ENCODE measurements at regions not wholly inside any gene's neighbourhood (a gene's known extent, or its start where the extent isn't known, plus 50 kb on each side); places are given as distances from the start of the nearest gene placed in this dataset.

GRCh38 chr4:165684177-165684805 is 188.7 kb upstream of the TLL1 start:
- ChIA-PET CTCF (no interaction called here), POLR2A (no interaction called here)
- TF ChIP-seq ZNF214 (tag by site-specific recombination; IDR thresholded peaks at IDR 0.05; ENCODE audit: borderline replicate concordance) (no peak), ELK4 (IDR thresholded peaks at IDR 0.05; ENCODE audit: borderline replicate concordance, low read depth, low read length) (no peak), PATZ1 (tag by site-specific recombination; IDR thresholded peaks at IDR 0.05) (no peak), ZNF548 (tag by site-specific recombination; IDR thresholded peaks at IDR 0.05) (no peak), ZNF138 (tag by site-specific recombination; IDR thresholded peaks at IDR 0.05; ENCODE audit: borderline replicate concordance) (no peak)
- Histone ChIP-seq H3K4me3 (ENCODE audit: low read depth, low read length) (no peak overlapping the region), H3K27ac (ENCODE audit: extremely low read depth, low read depth, low read length) (no peak overlapping the region), H3K9me3 (ENCODE audit: control insufficient read depth, insufficient read depth, low read depth, low read length) (no peaks in the 10 kb centered on the region), H3K36me3 (ENCODE audit: control insufficient read depth in 2 of 2, insufficient read depth in 1 of 2, low read length in 2 of 2) (no peaks in the 10 kb centered on the region), H3K4me1 (ENCODE audit: control insufficient read depth, insufficient read depth, low read length) (no peaks in the 10 kb centered on the region)

GRCh38 chr4:165686756-165687155 is 186.3 kb upstream of the TLL1 start:
- Histone ChIP-seq H3K9me3 (ENCODE audit: control insufficient read depth, insufficient read depth, low read depth, low read length) (no peaks in the 10 kb centered on the region), H3K4me3 (ENCODE audit: low read depth, low read length) (no peak overlapping the region), H3K4me1 (ENCODE audit: control insufficient read depth, insufficient read depth, low read length) (no peaks in the 10 kb centered on the region), H3K27ac (ENCODE audit: extremely low read depth, low read depth, low read length) (no peak overlapping the region), H3K36me3 (ENCODE audit: control insufficient read depth in 2 of 2, insufficient read depth in 1 of 2, low read length in 2 of 2) (no peaks in the 10 kb centered on the region)
- POLR2A ChIA-PET = no interaction called here
- TF ChIP-seq ZNF560 (tag by site-specific recombination; IDR thresholded peaks at IDR 0.05; ENCODE audit: borderline replicate concordance) (no peak), GLI2 (tag by site-specific recombination; IDR thresholded peaks at IDR 0.05; ENCODE audit: borderline replicate concordance, low read depth) (no peak), ZNF518A (tag by site-specific recombination; conservative IDR thresholded peaks at IDR 0.05; ENCODE audit: low read depth) (no peak), ZNF510 (tag by site-specific recombination; IDR thresholded peaks at IDR 0.05; ENCODE audit: insufficient replicate concordance) (no peak), ZFHX2 (tag by site-specific recombination; conservative IDR thresholded peaks at IDR 0.05) (no peak), ZNF121 (tag by site-specific recombination; IDR thresholded peaks at IDR 0.05) (no peak), HOXA7 (CRISPR knock-in tag; IDR thresholded peaks at IDR 0.05; ENCODE audit: borderline replicate concordance) (no peak), ZNF785 (tag by site-specific recombination; IDR thresholded peaks at IDR 0.05) (no peak), ZNF701 (tag by site-specific recombination; IDR thresholded peaks at IDR 0.05) (no peak), KLF9 (tag by site-specific recombination; IDR thresholded peaks at IDR 0.05; ENCODE audit: low read depth) (no peak), ELK4 (IDR thresholded peaks at IDR 0.05; ENCODE audit: borderline replicate concordance, low read depth, low read length) (no peak), ZNF202 (tag by site-specific recombination; IDR thresholded peaks at IDR 0.05; ENCODE audit: borderline replicate concordance) (no peak), ZNF404 (tag by site-specific recombination; IDR thresholded peaks at IDR 0.05) (no peak), KLF1 (tag by site-specific recombination; IDR thresholded peaks at IDR 0.05) (no peak)
- CTCF ChIA-PET = interaction anchor here (0.7 kb wide), 1 partner anchor 1054 kb away, joined by 3 read pairs; no protein-coding TSS in a partner anchor
